SK-N-SH (cell line): ENCODE measurements at regions not wholly inside any gene's neighbourhood (a gene's known extent, or its start where the extent isn't known, plus 50 kb on each side); places are given as distances from the start of the nearest gene placed in this dataset.

ENCODE experiments used
- CTCF ChIA-PET: fragments of 300-600, 350-600 bp; formaldehyde crosslinking; extraction: SDS; loops from one replicate; lab custom pipeline; 2021; lab: Yijun Ruan, JAX
- POLR2A ChIA-PET: fragments of 350-600 bp; sonication (Branson Sonifier 250); formaldehyde crosslinking; extraction: SDS; loops from one replicate; lab custom pipeline; 2020; ENCODE audit warnings: antibody characterized with exemption, inconsistent platforms; lab: Yijun Ruan, JAX
- DNase-seq: peaks from one replicate; pipeline ENCODE4 v3.0.0; 2012
- H2AFZ ChIP-seq: fragments of 200-600 bp; sonication (generic); 2 replicates; pipeline ENCODE4 v1.8.1; 2016; ENCODE audit warnings: antibody characterized with exemption, mild to moderate bottlenecking, low read depth
- H3F3A ChIP-seq: fragments of 200-600 bp; sonication (generic); replicated peaks from 2 replicates; pipeline ENCODE3; 2016; ENCODE audit warnings: antibody characterized with exemption, mild to moderate bottlenecking; ENCODE audit not compliant: insufficient read depth
- H3K27ac ChIP-seq, 2 experiments: fragments of 200-500 bp in 1 of 2; fragments of 200-600 bp in 1 of 2; sonication (Bioruptor generic) in 1 of 2; sonication (generic), shearing (Covaris generic) in 1 of 2; 2 replicates each; pipeline versions ENCODE4 v1.5.1 to v1.6.1; 2014 to 2016; ENCODE audit warnings: low read depth in 2 of 2, inconsistent platforms in 1 of 2, low read length in 1 of 2, mild to moderate bottlenecking in 1 of 2, mixed read lengths in 1 of 2
- H3K27me3 ChIP-seq: fragments of 200-600 bp; sonication (generic), shearing (Covaris generic); 2 replicates; pipeline ENCODE4 v1.6.1; 2016; ENCODE audit warnings: mixed run types; ENCODE audit not compliant: insufficient read depth
- H3K36me3 ChIP-seq, 2 experiments: fragments of 200-500 bp in 1 of 2; fragments of 200-600 bp in 1 of 2; sonication (Bioruptor generic) in 1 of 2; sonication (generic) in 1 of 2; replicated peaks in 1 of 2; 2 replicates each; pipeline versions ENCODE3 to v1.5.1; 2014 to 2016; ENCODE audit warnings: low read length in 1 of 2, mild to moderate bottlenecking in 1 of 2; ENCODE audit not compliant: insufficient read depth in 2 of 2, control insufficient read depth in 1 of 2
- H3K4me1 ChIP-seq, 2 experiments: fragments of 200-500 bp in 1 of 2; fragments of 200-600 bp in 1 of 2; sonication (Bioruptor generic) in 1 of 2; sonication (generic), shearing (Covaris generic) in 1 of 2; 2 replicates each; pipeline versions ENCODE4 v1.5.1 to v1.6.1; 2014 to 2016; ENCODE audit warnings: low read depth in 1 of 2, low read length in 1 of 2, mixed run types in 1 of 2; ENCODE audit not compliant: insufficient read depth in 2 of 2, control insufficient read depth in 1 of 2
- H3K4me2 ChIP-seq: fragments of 200-600 bp; sonication (generic), shearing (Covaris generic); 2 replicates; pipeline ENCODE4 v1.6.1; 2017; ENCODE audit warnings: mixed run types
- H3K4me3 ChIP-seq, 2 experiments: fragments of 200-500 bp in 1 of 2; fragments of 200-600 bp in 1 of 2; sonication (Bioruptor generic) in 1 of 2; sonication (generic), shearing (Covaris generic) in 1 of 2; 2 replicates each; pipeline versions ENCODE4 v1.5.1 to v1.8.1; 2014 to 2016; ENCODE audit warnings: low read depth in 2 of 2, inconsistent platforms in 1 of 2, low read length in 1 of 2, mild to moderate bottlenecking in 1 of 2, mixed read lengths in 1 of 2, moderate library complexity in 1 of 2
- H3K79me2 ChIP-seq: fragments of 200-600 bp; sonication (generic); 2 replicates; pipeline ENCODE4 v1.8.1; 2017; ENCODE audit warnings: mild to moderate bottlenecking; ENCODE audit not compliant: insufficient read depth
- H3K9ac ChIP-seq: fragments of 200-600 bp; sonication (generic); 2 replicates; pipeline ENCODE4 v1.6.1; 2017; ENCODE audit warnings: mixed run types
- H3K9me2 ChIP-seq: fragments of 200-600 bp; sonication (generic); 2 replicates; pipeline ENCODE4 v1.6.1; 2017; ENCODE audit warnings: mixed run types
- H3K9me3 ChIP-seq: fragments of 200-600 bp; sonication (generic); 2 replicates; pipeline ENCODE4 v1.6.1; 2017; ENCODE audit warnings: mixed run types, mild to moderate bottlenecking, moderate library complexity
- H4K20me1 ChIP-seq: fragments of 200-600 bp; sonication (generic); 2 replicates; pipeline ENCODE4 v1.6.1; 2017; ENCODE audit warnings: mild to moderate bottlenecking, mixed run types; ENCODE audit not compliant: insufficient read depth
- EP300 ChIP-seq, 2 experiments: IDR thresholded peaks; 2 replicates each; pipeline versions ENCODE4 v1.4.0 to v1.6.1; 2012; ENCODE audit warnings: borderline replicate concordance in 1 of 2, low read depth in 1 of 2, low read length in 1 of 2
- EZH2phosphoT487 ChIP-seq: fragments of 200-600 bp; sonication (generic); IDR thresholded peaks from 2 replicates; pipeline ENCODE4 v1.6.1; 2017; ENCODE audit warnings: low read depth, mixed run types, mild to moderate bottlenecking, antibody characterized with exemption, moderate library complexity, borderline replicate concordance
- FOSL2 ChIP-seq: IDR thresholded peaks from 2 replicates; pipeline ENCODE4 v1.4.0; 2012; ENCODE audit warnings: low read depth, mild to moderate bottlenecking, moderate library complexity, borderline replicate concordance
- FOXJ3 ChIP-seq: sonication (generic); formaldehyde crosslinking; IDR thresholded peaks from 2 replicates; pipeline ENCODE4 v1.5.1; 2020; ENCODE audit warnings: mild to moderate bottlenecking, missing genetic modification reagents
- GATA2 ChIP-seq: sonication (generic); formaldehyde crosslinking; IDR thresholded peaks from 2 replicates; pipeline ENCODE4 v1.5.0; 2020; ENCODE audit warnings: mild to moderate bottlenecking, missing genetic modification reagents
- MXI1 ChIP-seq: IDR thresholded peaks from 2 replicates; pipeline ENCODE4 v1.6.1; 2012; ENCODE audit warnings: mild to moderate bottlenecking, low read depth, low read length, improper control_type of control experiment
- NFIC ChIP-seq: IDR thresholded peaks from 2 replicates; pipeline ENCODE4 v1.4.0; 2012; ENCODE audit warnings: borderline replicate concordance
- POLR2AphosphoS5 ChIP-seq: IDR thresholded peaks from 2 replicates; pipeline ENCODE4 v1.6.1; 2012; ENCODE audit warnings: low read depth, low read length
- YY1 ChIP-seq: IDR thresholded peaks from 2 replicates; pipeline ENCODE4 v1.4.0; 2012; ENCODE audit warnings: low read depth, mild to moderate bottlenecking
- WGBS: methylation state at CpG from one replicate; pipeline ENCODE4 v1.1.6; 2017; ENCODE audit warnings: low lambda C conversion rate; 5-methylcytosine and 5-hydroxymethylcytosine counted together
- TF ChIP-seq, protein P1 (sequence below): IDR thresholded peaks from 2 replicates; pipeline ENCODE4 v1.4.0; 2012; ENCODE audit warnings: low read depth, borderline replicate concordance
- TF ChIP-seq, protein P2 (sequence below): fragments of 200-600 bp; sonication (generic); IDR thresholded peaks from 2 replicates; pipeline ENCODE4 v1.6.1; 2017; ENCODE audit warnings: antibody characterized with exemption, mild to moderate bottlenecking, moderate library complexity
- TF ChIP-seq, protein P3 (sequence below): fragments of 150-350 bp; IDR thresholded peaks from 2 replicates; pipeline ENCODE4 v1.6.1; 2016; ENCODE audit warnings: mild to moderate bottlenecking, low read depth, low read length

DNA sequence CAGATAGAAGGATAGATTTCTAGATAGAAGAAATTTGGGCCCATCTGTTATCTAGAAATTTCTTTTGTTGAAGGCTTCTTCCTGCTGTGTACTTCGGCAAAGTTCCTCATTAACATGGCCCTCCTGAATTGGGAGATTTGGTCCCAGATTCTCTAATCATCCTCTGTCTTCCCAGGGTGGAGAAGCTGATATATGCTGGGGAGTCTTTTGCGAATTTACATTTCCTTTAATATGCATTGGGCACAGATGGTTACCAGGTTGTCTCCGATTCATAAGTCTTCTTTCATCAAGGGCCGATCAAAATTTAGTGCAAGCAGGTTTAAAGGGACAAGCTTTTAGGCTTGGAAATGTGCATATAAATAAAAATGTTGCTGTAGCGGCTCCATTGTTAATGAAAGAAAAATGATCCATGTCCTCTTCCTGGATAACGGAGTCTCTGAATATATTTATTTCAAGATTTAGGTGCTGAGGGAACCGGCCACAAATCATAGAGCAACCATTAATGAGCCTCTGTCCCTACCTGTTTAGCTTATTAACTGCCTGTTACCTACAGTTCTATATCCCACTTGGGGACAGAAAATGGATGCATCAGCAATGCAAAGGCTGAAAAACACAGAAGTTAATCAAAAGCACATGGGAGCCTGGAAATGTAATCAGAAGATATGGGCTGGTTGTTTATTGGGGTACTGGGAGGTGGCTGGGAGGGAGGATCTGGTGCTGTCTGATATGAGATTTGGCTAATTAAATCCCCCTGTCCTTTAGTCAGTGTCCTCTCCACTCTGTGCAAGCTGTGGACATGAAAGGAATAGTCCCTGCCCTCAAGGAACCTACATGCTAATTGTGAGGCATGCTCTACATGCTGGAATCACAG lies 234.7 kb downstream of the MAN2A1 start:
- DNase-seq = peak; percentile 24
- H3K36me3 ChIP-seq = no peaks in the 10 kb centered on the region
- CTCF ChIA-PET = interaction anchor here (1.1 kb wide), 1 partner anchor 17 kb away, joined by 3 read pairs; no protein-coding TSS in a partner anchor

DNA sequence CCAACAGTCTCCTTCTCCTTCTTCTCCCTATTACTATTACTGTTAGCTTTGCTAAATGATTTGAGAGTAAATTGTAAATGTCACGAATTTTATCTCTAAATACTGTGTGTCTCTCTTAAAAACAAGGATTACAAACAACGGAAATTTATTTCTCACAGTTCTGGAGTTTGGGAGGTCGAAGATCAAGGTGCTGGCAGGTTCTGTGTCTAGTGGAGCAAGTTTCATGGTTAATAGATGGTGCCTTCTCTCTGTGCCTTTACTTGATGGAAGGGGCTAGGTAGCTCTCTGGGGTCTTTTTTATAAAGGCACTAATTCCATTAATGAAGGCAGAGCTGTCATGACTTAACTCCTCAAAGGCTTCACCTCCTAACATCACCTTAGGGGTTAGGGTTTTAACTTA lies 237.9 kb downstream of the MAN2A1 start:
- POLR2A ChIA-PET = no interaction called here
- Histone ChIP-seq H3K9ac (no peak overlapping the region), H3K36me3 (no peaks in the 10 kb centered on the region), H3K79me2 (no peaks in the 10 kb centered on the region), H3K27me3 (no peaks in the 10 kb centered on the region), H3K4me3 (no peak overlapping the region), H3K4me1 (peaks cover 0 to 3% of the 10 kb centered on the region in 2 experiments; a peak in 1 of 4 replicates), H3F3A (no peaks in the 10 kb centered on the region), H3K9me3 (no peaks in the 10 kb centered on the region), H4K20me1 (no peaks in the 10 kb centered on the region), H3K9me2 (no peaks in the 10 kb centered on the region), H2AFZ (no peak overlapping the region), H3K27ac (no peak overlapping the region), H3K4me2 (no peak overlapping the region)
- CTCF ChIA-PET = no interaction called here
- 58% methylated on average over 3 of the region's 3 CpGs for WGBS
- no peak for DNase-seq
- no peak for TF ChIP-seq FOSL2

More for the DNA sequence above, 234.7 kb downstream of the MAN2A1 start:
- Histone ChIP-seq H3K9ac (no peak overlapping the region), H3K4me3 (no peak overlapping the region), H3K79me2 (no peaks in the 10 kb centered on the region)
- TF ChIP-seq, protein P1, sequence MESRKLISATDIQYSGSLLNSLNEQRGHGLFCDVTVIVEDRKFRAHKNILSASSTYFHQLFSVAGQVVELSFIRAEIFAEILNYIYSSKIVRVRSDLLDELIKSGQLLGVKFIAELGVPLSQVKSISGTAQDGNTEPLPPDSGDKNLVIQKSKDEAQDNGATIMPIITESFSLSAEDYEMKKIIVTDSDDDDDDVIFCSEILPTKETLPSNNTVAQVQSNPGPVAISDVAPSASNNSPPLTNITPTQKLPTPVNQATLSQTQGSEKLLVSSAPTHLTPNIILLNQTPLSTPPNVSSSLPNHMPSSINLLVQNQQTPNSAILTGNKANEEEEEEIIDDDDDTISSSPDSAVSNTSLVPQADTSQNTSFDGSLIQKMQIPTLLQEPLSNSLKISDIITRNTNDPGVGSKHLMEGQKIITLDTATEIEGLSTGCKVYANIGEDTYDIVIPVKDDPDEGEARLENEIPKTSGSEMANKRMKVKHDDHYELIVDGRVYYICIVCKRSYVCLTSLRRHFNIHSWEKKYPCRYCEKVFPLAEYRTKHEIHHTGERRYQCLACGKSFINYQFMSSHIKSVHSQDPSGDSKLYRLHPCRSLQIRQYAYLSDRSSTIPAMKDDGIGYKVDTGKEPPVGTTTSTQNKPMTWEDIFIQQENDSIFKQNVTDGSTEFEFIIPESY = no peak
- TF ChIP-seq FOXJ3 (peak; percentile 52; the same call in 1 of the 2 replicates), EP300 (IDR thresholded peaks at IDR 0.05; ENCODE audit: borderline replicate concordance in 1 of 2, low read depth in 1 of 2, low read length in 1 of 2) (peak in 1 of 2 experiments; percentile 58; a peak in 2 of 4 replicates), EZH2phosphoT487 (no peak), GATA2 (CRISPR knock-in tag) (peak; percentile 43)
- TF ChIP-seq, all 33 proteins: peak for 3
- Histone ChIP-seq H3F3A (no peaks in the 10 kb centered on the region), H3K9me2 (no peaks in the 10 kb centered on the region), H3K4me2 (no peak overlapping the region), H3K9me3 (no peaks in the 10 kb centered on the region), H3K27ac (no peak overlapping the region), H4K20me1 (no peaks in the 10 kb centered on the region), H3K4me1 (peaks cover 0 to 14% of the 10 kb centered on the region in 2 experiments; a peak in 1 of 4 replicates), H2AFZ (no peak overlapping the region), H3K27me3 (no peaks in the 10 kb centered on the region)
- WGBS = 81% methylated on average over 7 of the region's 7 CpGs
- POLR2A ChIA-PET = no interaction called here

DNA sequence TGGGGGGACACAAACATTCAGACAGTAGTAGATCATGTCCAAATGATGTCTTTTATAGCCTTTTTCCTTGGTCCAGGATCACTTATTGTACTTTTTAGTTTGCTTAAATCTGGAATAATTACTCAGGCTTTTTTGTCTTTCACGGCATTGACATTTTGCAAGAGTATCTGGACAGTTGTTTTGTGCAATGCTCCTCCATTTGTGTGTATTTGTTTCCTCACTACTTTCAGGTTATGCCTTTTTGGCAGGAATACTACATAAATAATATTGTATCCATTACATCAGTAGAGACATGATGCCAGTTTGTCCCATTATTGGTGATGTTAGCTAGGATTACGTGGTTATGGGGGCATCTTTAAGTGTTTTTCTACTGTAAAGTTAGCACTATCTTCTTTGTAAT lies 238.3 kb downstream of the MAN2A1 start:
- peaks cover 0 to 3% of the 10 kb centered on the region in 2 experiments; a peak in 1 of 4 replicates for H3K4me1 ChIP-seq
- DNase-seq = no peak
- no peaks in the 10 kb centered on the region for H3K79me2 ChIP-seq
- H3K27ac ChIP-seq = no peak overlapping the region
- H3F3A ChIP-seq = no peaks in the 10 kb centered on the region
- H3K4me3 ChIP-seq = no peak overlapping the region
- CTCF ChIA-PET = no interaction called here
- no peak overlapping the region for H3K9ac ChIP-seq
- no peaks in the 10 kb centered on the region for H3K9me3 ChIP-seq
- no peaks in the 10 kb centered on the region for H3K36me3 ChIP-seq
- no peaks in the 10 kb centered on the region for H4K20me1 ChIP-seq
- no peak overlapping the region for H2AFZ ChIP-seq
- no peaks in the 10 kb centered on the region for H3K9me2 ChIP-seq
- H3K27me3 ChIP-seq = no peaks in the 10 kb centered on the region
- WGBS = 80% methylated on average over 2 of the region's 2 CpGs
- H3K4me2 ChIP-seq = no peak overlapping the region
- POLR2A ChIA-PET = no interaction called here
- TF ChIP-seq, protein P2, sequence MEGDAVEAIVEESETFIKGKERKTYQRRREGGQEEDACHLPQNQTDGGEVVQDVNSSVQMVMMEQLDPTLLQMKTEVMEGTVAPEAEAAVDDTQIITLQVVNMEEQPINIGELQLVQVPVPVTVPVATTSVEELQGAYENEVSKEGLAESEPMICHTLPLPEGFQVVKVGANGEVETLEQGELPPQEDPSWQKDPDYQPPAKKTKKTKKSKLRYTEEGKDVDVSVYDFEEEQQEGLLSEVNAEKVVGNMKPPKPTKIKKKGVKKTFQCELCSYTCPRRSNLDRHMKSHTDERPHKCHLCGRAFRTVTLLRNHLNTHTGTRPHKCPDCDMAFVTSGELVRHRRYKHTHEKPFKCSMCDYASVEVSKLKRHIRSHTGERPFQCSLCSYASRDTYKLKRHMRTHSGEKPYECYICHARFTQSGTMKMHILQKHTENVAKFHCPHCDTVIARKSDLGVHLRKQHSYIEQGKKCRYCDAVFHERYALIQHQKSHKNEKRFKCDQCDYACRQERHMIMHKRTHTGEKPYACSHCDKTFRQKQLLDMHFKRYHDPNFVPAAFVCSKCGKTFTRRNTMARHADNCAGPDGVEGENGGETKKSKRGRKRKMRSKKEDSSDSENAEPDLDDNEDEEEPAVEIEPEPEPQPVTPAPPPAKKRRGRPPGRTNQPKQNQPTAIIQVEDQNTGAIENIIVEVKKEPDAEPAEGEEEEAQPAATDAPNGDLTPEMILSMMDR = no peak
- TF ChIP-seq, protein P1 = no peak
- TF ChIP-seq POLR2AphosphoS5 = no peak
- no peak for TF ChIP-seq MXI1
- no peak for TF ChIP-seq NFIC
- no peak for TF ChIP-seq YY1
- TF ChIP-seq, protein P3, sequence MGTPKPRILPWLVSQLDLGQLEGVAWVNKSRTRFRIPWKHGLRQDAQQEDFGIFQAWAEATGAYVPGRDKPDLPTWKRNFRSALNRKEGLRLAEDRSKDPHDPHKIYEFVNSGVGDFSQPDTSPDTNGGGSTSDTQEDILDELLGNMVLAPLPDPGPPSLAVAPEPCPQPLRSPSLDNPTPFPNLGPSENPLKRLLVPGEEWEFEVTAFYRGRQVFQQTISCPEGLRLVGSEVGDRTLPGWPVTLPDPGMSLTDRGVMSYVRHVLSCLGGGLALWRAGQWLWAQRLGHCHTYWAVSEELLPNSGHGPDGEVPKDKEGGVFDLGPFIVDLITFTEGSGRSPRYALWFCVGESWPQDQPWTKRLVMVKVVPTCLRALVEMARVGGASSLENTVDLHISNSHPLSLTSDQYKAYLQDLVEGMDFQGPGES = no peak
